CD4-positive, alpha-beta T cell treated with Interleukin-6 for 4 hours (primary cell): ENCODE measurements at regions not wholly inside any gene's neighbourhood (a gene's known extent, or its start where the extent isn't known, plus 50 kb on each side); places are given as distances from the start of the nearest gene placed in this dataset.

Experiments used
- DNase-seq: peaks from one replicate; pipeline ENCODE4 v3.0.0-alpha.2; 2020; ENCODE audit warnings: mixed read lengths

- DNase-seq = no peak
These were observed 492.1 kb upstream of the MYT1L start for GRCh38 chr2:2823061-2823753.

DNA sequence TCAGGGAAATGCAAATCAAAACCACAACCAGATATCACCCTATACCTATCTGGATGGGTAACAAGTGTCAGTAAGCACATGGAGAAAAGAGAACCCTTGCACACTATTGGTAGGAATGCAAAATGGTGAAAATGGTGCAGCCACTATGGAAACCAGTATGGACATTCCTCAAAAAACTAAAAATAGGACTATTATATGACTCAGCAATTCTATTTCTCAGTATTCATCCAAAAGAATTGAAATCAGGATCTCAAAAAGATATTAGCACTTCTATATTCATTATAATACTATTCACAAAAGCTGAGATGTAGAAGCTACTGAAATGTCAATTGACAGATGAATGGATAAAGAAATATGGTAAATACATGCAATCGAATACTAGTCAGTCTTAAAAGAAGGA lies 491.1 kb upstream of the MYT1L start:
- DNase-seq = no peak

DNA sequence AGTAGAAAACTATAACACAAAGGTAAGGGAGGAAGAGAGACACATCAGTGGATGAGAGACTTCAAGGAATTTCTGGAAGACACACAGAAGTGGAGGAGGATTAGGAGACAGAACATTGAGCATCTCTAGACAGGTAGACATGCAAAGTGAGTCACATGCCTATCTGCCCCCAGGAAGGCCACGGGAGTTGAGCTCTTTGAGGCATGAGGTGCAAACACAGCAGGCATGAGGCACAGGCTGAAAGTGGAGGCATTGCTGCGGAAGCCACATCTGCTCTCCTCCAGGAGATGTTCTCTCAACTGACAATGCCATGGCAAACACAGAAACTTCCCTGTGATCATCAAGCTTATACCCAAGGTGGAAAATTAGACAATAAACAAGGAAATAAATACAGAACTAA lies 481.6 kb upstream of the MYT1L start:
- no peak for DNase-seq

- DNase-seq = no peak
These were observed 481.0 kb upstream of the MYT1L start for GRCh38 chr2:2812117-2812516.

GRCh38 chr2:2810504-2810903 lies 479.4 kb upstream of the MYT1L start:
- DNase-seq = no peak

DNA sequence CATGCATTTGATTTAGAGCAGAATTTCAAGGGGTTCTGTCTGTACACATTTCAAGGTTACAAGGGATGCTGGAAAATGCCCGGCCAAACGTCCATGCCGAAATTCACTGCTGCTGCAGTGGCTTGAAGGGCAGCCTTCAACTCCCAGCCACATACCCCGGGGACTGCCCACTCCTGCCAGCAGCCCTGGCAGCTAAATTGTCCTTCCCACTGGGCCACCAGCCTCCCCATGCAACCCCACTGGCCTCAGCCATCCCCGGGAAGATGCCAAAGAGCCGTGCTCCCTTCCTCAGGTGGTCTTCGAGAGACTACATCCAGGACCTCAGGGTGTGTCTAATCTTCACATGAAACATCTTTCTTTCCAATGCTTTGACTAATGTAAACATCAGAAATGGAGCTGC lies 478.7 kb upstream of the MYT1L start:
- DNase-seq = no peak

DNA sequence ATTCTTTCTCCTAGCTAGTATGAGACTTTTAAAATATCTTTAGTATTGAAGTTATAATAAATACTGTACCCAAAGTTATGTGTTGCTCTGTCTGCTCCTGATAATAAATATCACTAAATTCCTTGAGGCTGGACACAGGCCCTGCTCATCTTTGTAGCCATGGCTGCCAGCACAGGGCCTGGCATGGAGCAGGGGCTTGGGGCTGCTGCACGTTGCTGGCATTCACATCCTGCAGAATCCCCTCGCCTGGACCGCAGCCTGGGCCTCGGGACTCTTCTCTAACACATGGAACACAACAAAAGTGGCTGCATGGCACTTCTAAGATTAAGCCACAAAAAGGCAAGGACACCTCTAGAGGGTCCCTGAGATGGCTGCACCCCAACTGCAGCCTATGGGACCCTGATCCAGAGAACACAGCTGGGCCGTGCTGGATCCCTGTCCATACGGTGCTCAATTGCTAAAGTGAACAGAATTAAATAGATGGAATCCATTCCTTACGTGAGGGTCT lies 477.5 kb upstream of the MYT1L start:
- no peak for DNase-seq

GRCh38 chr2:2806711-2807110 lies 475.6 kb upstream of the MYT1L start:
- no peak for DNase-seq

DNA sequence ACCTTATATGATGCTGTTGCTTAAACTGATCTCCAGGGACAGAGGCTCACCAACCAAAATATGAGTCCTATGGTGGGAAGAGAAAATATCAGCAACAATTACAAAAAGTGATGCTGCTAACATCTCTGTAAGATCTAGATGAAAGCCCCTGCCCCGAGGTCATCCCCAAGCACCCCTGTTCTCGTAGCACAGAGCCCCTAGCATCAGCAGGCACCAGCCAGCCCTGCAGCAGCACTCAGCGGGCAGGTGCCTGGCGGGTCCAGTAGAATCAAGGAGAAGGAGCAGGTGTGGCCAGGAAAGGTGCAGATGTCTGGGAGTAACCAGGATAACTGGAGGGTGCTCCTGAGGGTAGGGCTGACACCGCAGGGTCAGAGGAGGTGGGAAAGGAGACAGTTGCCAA lies 474.2 kb upstream of the MYT1L start:
- DNase-seq = no peak

DNA sequence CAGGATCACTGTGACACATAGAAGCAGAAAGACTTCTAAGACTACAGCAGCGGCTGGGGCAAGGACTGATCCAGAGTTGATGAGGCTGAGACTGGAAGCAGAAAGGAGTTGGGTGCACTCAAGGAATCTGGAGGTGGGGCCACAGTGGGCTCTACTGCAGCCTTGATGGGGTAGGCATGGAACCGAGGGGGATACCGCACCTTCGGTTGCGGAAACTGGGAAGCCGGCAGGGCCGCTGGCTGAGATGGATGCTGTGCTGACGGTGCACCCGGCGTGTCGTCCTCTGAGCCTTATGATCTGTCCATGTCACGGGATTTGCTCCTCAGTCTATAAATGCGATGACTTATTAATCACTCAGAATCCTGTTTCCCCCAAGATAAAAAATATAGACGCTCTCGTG lies 473.5 kb upstream of the MYT1L start:
- DNase-seq = no peak

- DNase-seq = no peak
These were observed 470.4 kb upstream of the MYT1L start for GRCh38 chr2:2801458-2801857.

DNA sequence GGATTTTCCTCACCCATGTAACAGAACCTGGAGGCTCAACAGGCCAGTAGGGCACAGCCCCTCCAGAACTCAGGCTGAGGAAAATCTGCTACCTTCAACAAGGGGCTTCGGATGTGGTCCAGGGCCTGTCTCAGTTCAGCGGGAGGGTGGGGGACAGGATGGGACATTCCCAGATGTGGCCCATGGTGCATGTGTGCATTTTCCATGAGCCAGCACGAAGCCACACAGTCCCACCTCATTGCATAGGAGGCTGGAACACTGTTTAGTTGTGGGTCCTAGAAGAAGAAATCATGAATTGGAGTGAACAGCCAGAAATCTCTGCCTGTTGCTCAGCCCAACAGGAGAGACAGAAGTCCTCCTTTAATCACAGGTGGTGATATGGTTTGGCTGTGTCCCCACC lies 469.6 kb upstream of the MYT1L start:
- DNase-seq = no peak

DNA sequence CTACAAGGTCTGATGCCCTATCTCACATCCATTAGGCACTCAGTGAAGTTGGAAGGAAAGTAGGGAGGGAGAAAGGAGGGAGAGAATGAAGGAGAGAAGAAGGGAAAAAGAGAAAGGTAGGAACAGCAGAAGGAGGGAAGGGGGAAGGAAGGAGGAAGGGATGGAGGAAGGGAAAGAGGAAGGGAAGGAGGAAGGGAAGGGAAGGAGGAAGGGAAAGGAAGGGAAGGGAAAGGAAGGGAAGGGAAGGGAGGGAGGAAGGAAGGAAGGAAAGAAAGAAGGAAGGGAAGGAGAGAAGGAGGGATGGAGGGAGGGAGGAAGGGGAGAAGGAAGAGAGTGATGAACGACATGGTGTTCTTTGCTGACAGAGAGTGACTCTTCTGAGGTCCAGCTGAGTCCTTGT lies 468.9 kb upstream of the MYT1L start:
- no peak for DNase-seq

GRCh38 chr2:2799151-2799697 lies 468.1 kb upstream of the MYT1L start:
- no peak for DNase-seq

DNA sequence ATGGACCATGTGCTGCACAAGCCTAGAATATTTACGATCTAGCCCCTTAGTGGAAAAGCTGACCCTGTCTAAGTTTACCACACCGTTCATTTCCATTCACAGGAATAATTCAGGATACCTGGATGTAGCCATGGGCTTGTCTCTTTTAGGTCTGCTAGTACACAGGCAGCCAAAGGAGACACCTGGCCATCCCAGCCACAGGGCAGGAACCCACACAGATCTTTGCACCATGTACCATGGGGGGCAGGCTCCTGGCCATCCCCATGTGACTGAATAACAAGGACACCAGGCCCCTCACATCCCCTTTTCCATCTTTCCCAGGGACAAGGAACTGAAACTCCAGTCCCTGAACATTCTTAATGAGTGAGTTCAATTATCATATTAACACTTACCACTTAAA lies 467.3 kb upstream of the MYT1L start:
- no peak for DNase-seq

DNA sequence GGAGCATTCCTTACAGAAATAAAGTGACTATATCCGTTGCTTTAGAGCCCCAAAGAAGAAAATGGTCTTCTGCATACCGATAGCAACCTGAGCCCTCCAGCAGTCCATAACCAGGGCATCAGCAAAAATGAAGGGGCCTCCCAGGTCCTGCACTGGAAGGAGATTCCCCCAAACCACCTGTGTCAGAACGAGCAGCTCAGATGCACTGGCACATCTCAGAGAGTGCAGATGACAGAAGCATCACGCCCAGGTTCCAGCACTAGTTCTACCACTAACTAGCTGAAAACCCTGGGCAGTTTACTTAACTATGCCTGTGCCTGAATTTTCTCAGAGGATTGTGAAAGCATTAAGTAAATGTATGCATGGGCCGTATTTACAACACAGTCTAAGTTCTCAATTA lies 466.7 kb upstream of the MYT1L start:
- no peak for DNase-seq

- no peak for DNase-seq
These were observed 465.1 kb upstream of the MYT1L start for GRCh38 chr2:2796207-2796606.

DNA sequence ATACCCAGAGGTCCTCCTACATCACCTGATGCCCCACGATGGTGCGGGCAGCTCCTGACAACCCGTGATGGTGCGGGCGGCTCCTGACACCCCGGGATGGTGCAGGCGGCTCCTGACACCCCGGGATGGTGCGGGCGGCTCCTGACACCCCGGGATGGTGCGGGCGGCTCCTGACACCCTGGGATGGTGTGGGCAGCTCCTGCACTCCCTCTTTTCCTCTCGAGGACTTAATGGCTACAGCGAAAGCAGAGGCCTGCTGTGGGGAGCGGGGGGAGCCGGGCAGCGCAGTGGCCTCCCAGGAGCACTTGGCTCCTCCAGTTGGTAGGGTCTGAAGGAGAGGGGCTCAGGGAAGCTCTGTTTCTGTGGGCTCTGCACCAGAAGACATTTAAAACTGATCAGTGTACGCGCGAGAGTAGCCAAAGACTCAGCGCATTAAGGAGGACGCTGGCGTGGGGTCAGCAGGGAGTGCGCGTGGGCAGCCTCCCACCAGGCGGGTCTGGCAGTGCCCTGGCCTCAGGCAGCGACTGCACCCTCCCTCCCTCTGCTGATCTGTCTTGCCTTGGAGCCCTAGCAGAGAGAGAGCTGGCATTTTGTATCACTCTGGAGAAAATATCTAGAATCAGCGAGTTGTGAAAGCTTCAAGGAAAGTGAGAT lies 464.5 kb upstream of the MYT1L start:
- DNase-seq = no peak

DNA sequence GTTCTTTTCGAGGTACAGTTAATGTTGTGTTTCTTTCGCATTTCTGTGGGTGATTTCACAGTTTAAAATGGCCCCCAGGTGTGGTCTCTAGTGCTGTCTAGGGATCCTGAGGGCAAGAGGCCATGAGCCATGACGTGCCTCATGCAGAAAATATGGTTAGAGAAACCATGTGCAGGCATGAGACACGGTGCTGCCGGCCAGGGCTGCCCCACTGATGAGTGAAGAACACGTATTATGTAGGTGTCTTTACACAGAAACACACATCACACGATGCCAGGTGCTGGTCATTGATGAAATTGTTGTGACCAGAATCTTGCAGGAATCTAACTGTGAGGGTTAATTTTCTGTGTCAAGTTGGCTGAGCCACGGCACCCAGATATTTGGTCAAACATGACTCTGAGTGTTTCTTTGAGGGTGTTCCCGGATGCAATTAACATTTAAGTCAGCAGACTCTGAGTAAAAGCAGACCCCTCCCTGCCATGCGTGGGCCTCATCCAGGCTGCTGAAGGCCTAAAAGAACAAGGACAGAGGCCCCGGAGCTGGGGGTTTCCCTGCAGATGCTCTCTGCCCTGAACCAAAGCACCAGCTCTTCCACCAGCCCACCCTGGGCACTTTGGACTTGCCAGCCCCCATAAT lies 463.0 kb upstream of the MYT1L start:
- no peak for DNase-seq

- DNase-seq = no peak
These were observed 462.4 kb upstream of the MYT1L start for GRCh38 chr2:2793514-2793913.

DNA sequence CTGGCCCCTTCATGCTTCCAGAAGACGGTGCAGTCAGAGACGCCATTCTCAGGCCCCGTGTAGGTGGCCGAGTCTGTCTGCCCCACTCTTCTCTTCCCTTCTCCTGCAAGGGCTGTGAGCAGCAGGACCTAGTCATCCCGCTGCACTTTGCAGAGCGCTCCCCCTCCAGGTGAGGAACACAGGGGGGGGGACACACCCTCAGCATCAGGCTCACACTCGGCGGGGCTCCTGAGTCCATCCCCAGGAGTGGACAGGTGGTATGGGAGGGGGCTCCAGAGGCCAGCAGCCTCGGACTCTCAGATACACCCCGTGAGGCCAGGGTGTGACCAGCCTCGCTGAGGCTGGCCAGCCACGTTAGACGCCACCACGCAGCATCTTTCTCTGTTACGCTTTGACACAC lies 460.5 kb upstream of the MYT1L start:
- DNase-seq = no peak

GRCh38 chr2:2791031-2791430 lies 460.0 kb upstream of the MYT1L start:
- no peak for DNase-seq

GRCh38 chr2:2788076-2788475 lies 457.0 kb upstream of the MYT1L start:
- no peak for DNase-seq

- DNase-seq = no peak
These were observed 456.3 kb upstream of the MYT1L start for GRCh38 chr2:2787301-2787907.
